Sciatic nerve (tissue), 2 donors: ENCODE measurements at regions not wholly inside any gene's neighbourhood (a gene's known extent, or its start where the extent isn't known, plus 50 kb on each side); places are given as distances from the start of the nearest gene placed in this dataset.
"Not testable (repeated sequence)": the region's sequence is repeated elsewhere in the genome, so short reads cannot be mapped to it uniquely, and the experiment has no call there.

Source experiments
- ATAC-seq: fragments of 200-7000 bp; cut with Tn5 transposase; one replicate; pipeline ENCODE4 v1.9.1; 2020; ENCODE audit warnings: mild to moderate bottlenecking, moderate library complexity
- DNase-seq: peaks from one replicate; pipeline ENCODE4 v3.0.0-alpha.2; 2020; ENCODE audit warnings: low spot score
- intact Hi-C: fragments of 100-400 bp; cut with DNase I; formaldehyde crosslinking; loops from one replicate; pipeline ENCODE4 v1.14.2; 2022
- donor health status: DM: no; HTN: no; CAD: no.
- donor health status: DM: no; HTN: no; CAD: no.

GRCh38 chr5:100108883-100109282 is 426.3 kb upstream of the FAM174A start:
- intact Hi-C loops: no loop called here
- no peak for DNase-seq
- ATAC-seq: no peak

DNA sequence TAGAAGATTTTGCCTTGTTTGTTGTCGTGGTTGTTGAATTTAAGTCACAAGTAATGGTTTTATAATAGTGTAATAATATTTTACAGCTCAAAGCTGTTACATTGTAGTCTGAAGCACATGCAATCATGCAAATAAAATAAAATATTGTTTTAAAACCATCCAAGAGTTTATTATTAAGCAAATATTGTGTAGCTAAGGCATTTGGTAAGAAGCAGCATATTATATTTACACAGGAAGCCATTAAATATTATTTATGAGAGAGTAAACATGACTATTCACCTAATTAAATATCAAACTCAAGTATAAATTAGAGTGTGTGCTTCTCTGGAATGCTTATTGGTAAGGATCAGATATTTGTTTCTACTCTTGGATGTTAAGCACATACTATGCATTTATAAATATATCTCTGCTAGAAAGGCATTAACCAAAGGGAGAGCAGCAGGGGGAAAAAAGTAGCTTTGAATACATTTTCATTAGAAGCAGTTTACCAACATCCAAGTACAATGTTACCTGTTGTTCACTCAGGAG is 431.5 kb upstream of the FAM174A start:
- ATAC-seq, DNase-seq, intact Hi-C loops: not testable (repeated sequence)

DNA sequence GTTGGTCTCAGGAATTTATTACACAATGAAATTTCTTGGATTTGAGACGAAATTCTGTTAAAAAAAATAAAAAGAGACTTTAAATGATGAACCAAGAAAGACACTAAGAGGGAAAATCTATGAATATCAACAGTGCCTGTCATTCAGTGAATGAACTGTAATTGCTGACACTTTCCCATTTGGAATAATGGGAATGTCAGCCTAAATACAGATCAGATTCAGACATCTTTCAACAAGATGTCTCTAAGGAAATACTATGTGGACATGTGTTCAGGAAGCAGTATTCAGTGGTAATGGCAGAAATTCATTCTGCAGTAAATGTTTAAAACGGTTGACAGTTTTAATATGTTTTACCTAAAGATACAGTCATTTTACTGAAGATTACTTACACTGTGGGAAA is 433.7 kb upstream of the FAM174A start:
- intact Hi-C loops, ATAC-seq, DNase-seq: not testable (repeated sequence)

DNA sequence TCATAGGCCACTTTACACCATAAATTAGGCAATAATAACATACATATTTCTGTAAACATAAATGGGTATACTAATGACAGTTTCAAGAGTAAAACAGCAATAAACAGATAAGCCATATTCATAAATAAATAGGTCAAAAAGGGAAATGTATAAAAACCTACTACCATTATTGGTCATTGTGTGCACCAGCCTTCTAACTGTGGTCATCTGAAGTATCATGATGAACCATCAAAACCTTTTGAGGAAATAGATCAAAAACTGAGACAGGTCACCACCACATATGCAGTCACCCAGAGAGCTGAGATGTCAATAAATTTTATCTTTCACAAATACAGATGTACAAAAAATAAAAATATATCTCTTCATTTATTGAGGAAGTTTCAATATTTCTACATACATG is 438.8 kb upstream of the FAM174A start:
- ATAC-seq, intact Hi-C loops, DNase-seq: not testable (repeated sequence)

DNA sequence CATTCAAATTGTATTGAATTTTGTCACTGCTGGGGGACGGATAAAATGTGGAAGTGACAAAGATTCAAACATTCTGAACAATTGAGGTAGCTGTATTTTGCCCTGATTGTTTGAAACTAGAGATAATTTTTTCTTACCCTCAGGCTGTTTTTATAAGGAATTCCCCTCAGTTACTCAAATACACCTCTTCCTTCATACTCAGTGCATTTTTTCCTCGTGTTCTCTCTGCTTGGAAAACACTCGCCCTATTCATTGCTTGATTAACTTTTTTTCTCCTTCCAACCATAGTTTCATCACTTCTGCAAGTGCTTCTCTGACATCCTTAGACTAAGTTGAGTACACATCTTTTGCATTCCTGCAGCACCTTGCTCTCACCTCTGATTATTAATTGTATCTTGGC is 454.5 kb upstream of the FAM174A start:
- DNase-seq, ATAC-seq, intact Hi-C loops: not testable (repeated sequence)

DNA sequence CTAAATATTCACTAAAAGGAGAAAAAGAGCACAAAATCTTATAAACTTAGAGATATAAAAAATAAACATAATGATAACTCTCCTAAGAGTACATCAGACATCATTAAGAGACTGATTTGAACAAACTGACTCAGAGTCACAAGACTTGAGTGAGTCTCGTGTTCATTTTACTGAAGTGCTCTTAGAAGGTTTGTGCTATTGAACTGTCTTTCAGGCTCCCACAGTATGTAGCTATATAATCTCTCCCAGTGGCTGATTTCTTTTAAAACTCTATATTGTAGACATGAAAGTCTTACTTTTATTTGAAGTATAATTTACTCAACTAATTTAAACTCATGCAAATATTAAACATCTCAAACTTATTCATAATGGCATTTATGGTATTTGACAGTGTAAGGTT is 456.0 kb upstream of the FAM174A start:
- intact Hi-C loops, ATAC-seq, DNase-seq: not testable (repeated sequence)

GRCh38 chr5:100066020-100066419 is 469.2 kb upstream of the FAM174A start:
- ATAC-seq, intact Hi-C loops, DNase-seq: not testable (repeated sequence)

DNA sequence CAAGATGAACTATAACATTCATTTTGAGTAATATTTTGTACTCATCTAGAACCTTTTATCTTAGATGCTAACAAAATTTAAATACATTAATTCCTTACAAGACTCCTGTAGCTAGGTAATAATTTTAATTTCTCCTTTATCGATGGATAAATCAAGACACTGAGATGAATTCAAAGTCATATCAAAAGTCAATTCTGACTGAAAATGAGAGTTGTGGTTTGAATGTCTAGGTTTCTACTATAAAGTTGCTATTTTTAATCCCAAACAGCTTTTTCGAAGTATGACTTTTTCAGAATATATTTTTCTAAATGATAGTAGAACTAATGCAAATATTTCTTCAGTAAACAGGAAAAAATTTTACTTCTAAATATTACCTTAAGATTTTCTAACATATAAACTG is 491.7 kb upstream of the FAM174A start:
- no peak for ATAC-seq
- no peak for DNase-seq
- intact Hi-C loops: no loop called here

- DNase-seq (no peak), ATAC-seq (no peak)
- intact Hi-C loops: no loop called here
These were observed 508.6 kb upstream of the FAM174A start for GRCh38 chr5:100026606-100027005.

GRCh38 chr5:100023536-100023935 is 511.6 kb upstream of the FAM174A start:
- no peak for DNase-seq
- no peak for ATAC-seq
- intact Hi-C loops: no loop called here

GRCh38 chr5:100017520-100018262 is 517.5 kb upstream of the FAM174A start:
- DNase-seq: no peak
- intact Hi-C loops: loop anchor here (5.0 kb wide), 1 partner anchor 1495 kb away; no protein-coding TSS in a partner anchor
- no peak for ATAC-seq

DNA sequence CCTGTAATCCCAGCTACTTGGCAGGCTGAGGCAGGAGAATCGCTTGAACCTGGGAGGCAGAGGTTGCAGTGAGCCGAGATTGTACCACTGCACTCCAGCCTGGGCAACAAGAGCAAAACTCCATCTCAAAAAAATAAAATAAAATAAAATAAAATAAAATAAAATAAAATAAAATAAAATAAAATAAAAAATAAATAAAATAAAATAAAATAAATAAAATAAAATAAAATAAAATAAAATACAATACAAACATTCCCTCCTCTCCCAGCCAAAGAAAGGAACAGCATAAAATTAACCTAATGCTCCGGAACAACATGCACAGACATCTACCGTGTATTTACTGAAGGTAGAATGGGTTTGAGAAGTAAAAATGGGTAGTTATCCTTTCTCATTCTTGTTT is 521.9 kb upstream of the FAM174A start:
- intact Hi-C loops, DNase-seq, ATAC-seq: not testable (repeated sequence)

DNA sequence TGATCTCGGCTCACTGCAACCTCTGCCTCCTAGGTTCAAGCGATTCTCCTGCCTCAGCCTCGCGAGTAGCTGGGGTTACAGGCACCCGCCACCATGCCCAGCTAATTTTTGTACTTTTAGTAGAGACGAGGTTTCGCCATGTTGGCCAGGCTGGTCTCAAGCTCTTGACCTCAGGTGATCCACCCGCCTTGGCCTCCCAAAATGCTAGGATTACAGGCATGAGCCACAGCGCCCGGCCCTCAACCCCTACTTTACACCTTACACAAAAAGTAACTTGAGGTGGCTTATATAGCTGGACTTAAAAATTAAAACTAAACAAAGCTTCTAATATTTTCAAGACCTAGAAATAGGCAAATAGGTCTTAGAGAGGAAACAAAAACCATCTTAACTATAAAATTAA is 524.0 kb upstream of the FAM174A start:
- ATAC-seq, DNase-seq, intact Hi-C loops: not testable (repeated sequence)

GRCh38 chr5:100004969-100005368 is 530.2 kb upstream of the FAM174A start:
- ATAC-seq (no peak), DNase-seq (no peak)
- intact Hi-C loops: no loop called here

- DNase-seq (no peak), ATAC-seq (no peak)
- intact Hi-C loops: no loop called here
These were observed 536.9 kb upstream of the FAM174A start for GRCh38 chr5:99998319-99998718.

GRCh38 chr5:99995407-99995806 is 539.8 kb upstream of the FAM174A start:
- ATAC-seq (no peak), DNase-seq (no peak)
- intact Hi-C loops: no loop called here

- ATAC-seq (no peak), DNase-seq (no peak)
- intact Hi-C loops: no loop called here
These were observed 561.4 kb upstream of the FAM174A start for GRCh38 chr5:99973779-99974178.

GRCh38 chr5:99955962-99956361 is 579.2 kb upstream of the FAM174A start:
- intact Hi-C loops: no loop called here
- ATAC-seq (no peak), DNase-seq (peak; percentile 35)

- intact Hi-C loops: no loop called here
- ATAC-seq: peak; percentile 34
- DNase-seq: no peak
These were observed 580.2 kb upstream of the FAM174A start for GRCh38 chr5:99955006-99955405.

DNA sequence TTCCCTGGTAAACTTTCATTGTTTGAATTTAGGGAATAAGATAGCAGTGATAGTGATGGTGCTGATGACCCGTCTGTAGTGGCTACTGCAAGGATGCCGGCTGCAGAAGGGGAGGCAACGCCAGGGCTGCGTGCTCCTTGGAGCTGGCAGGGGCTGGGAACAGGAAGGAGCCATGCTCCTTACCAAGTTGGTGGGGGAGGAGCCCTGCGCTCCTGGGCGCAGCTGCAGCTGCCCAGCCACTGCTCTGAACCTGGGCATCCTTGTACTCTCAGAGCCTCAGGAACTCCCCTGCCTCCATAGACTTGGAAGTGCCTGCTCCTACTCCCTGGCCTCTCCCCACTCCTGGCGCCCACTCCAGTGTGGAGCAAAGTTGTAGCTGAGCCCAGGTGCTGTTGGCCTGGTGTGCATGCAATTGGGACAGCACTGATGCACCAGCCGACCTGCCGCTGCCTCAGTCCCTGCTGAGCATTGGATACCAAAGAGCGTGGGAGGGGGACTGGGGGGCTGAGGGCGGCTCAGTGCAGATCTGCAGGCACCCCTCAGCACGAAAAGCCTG is 585.1 kb upstream of the FAM174A start:
- DNase-seq: no peak
- no peak for ATAC-seq
- intact Hi-C loops: no loop called here
